Stomach (tissue), 4 donors: ENCODE measurements at regions not wholly inside any gene's neighbourhood (a gene's known extent, or its start where the extent isn't known, plus 50 kb on each side); places are given as distances from the start of the nearest gene placed in this dataset.

ENCODE experiments used
- POLR2AphosphoS5 ChIP-seq, 3 donors: sonication (generic); formaldehyde crosslinking; IDR thresholded peaks; one replicate each; pipeline ENCODE4 v1.6.1; 2016; ENCODE audit warnings: antibody characterized with exemption in 3 of 3
- TF ChIP-seq, protein P1 (sequence below), 7 experiments: fragments of 450-650 bp in 4 of 7; fragments of 200-600 bp in 3 of 7; sonication (generic) in 3 of 7; IDR thresholded peaks; one replicate each; pipeline ENCODE4 v1.5.1; 2016 to 2019; ENCODE audit warnings: antibody characterized with exemption in 7 of 7, control low read depth in 2 of 7, mild to moderate bottlenecking in 1 of 7

DNA sequence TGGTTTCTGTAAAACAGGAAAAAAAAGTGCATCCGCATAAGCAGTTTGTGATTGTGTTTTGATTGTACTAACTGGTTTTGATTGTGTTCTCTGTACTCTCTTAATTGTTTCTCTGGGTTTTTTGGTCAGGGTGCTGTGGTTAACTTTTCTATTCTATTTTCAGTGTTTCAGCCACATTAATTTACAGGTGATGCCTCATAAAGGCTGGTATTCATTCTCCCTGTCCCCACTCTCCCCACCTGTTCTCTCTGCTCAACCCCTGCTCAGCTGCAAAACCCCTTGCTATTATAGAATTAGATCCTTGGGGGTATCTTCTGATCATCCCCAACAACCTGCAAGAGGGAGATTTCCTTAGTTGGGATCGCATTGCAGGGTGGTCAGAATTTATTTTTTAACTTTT lies 285.4 kb upstream of the AZI2 start:
- TF ChIP-seq, protein P1, sequence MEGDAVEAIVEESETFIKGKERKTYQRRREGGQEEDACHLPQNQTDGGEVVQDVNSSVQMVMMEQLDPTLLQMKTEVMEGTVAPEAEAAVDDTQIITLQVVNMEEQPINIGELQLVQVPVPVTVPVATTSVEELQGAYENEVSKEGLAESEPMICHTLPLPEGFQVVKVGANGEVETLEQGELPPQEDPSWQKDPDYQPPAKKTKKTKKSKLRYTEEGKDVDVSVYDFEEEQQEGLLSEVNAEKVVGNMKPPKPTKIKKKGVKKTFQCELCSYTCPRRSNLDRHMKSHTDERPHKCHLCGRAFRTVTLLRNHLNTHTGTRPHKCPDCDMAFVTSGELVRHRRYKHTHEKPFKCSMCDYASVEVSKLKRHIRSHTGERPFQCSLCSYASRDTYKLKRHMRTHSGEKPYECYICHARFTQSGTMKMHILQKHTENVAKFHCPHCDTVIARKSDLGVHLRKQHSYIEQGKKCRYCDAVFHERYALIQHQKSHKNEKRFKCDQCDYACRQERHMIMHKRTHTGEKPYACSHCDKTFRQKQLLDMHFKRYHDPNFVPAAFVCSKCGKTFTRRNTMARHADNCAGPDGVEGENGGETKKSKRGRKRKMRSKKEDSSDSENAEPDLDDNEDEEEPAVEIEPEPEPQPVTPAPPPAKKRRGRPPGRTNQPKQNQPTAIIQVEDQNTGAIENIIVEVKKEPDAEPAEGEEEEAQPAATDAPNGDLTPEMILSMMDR (IDR thresholded peaks at IDR 0.05): no peak
- TF ChIP-seq POLR2AphosphoS5 (IDR thresholded peaks at IDR 0.05): no peak
